ENCODE measurements at regions not wholly inside any gene's neighbourhood (a gene's known extent, or its start where the extent isn't known, plus 50 kb on each side); places are given as distances from the start of the nearest gene placed in this dataset.
"Not testable (repeated sequence)": the region's sequence is repeated elsewhere in the genome, so short reads cannot be mapped to it uniquely, and the experiment has no call there.

GRCh38 chr5:159576902-159577301 lies 246.6 kb upstream of the IL12B start:
- Histone ChIP-seq H3K36me3 (ENCODE audit: insufficient read depth, low read depth, low read length) (no peaks in the 10 kb centered on the region), H3K27me3 (ENCODE audit: insufficient read depth, low read length) (no peaks in the 10 kb centered on the region), H3K4me1 (ENCODE audit: insufficient read depth, low read length) (no peaks in the 10 kb centered on the region; the same call in 1 of the 2 replicates), H3K9me3 (ENCODE audit: insufficient read depth, low read depth, low read length) (no peaks in the 10 kb centered on the region), H3K9ac (ENCODE audit: low read depth, low read length) (no peak overlapping the region), H3K27ac (ENCODE audit: low read length) (no peak overlapping the region), H3K4me3 (ENCODE audit: low read length) (no peak overlapping the region)

GRCh38 chr5:159581502-159582249 lies 251.4 kb upstream of the IL12B start:
- Histone ChIP-seq H3K9ac (ENCODE audit: low read depth, low read length) (no peak overlapping the region), H3K36me3 (ENCODE audit: insufficient read depth, low read depth, low read length) (no peaks in the 10 kb centered on the region), H3K27me3 (ENCODE audit: insufficient read depth, low read length) (no peaks in the 10 kb centered on the region), H3K27ac (ENCODE audit: low read length) (no peak overlapping the region), H3K4me1 (ENCODE audit: insufficient read depth, low read length) (no peaks in the 10 kb centered on the region; the same call in 1 of the 2 replicates), H3K9me3 (ENCODE audit: insufficient read depth, low read depth, low read length) (no peaks in the 10 kb centered on the region), H3K4me3 (ENCODE audit: low read length) (no peak overlapping the region)

GRCh38 chr5:159582756-159583541 lies 252.7 kb upstream of the IL12B start:
- H3K9me3 ChIP-seq (ENCODE audit: insufficient read depth, low read depth, low read length) = no peaks in the 10 kb centered on the region
- H3K4me1 ChIP-seq (ENCODE audit: insufficient read depth, low read length) = no peaks in the 10 kb centered on the region; the same call in 1 of the 2 replicates
- no peak overlapping the region for H3K27ac ChIP-seq (ENCODE audit: low read length)
- no peaks in the 10 kb centered on the region for H3K36me3 ChIP-seq (ENCODE audit: insufficient read depth, low read depth, low read length)
- H3K27me3 ChIP-seq (ENCODE audit: insufficient read depth, low read length) = no peaks in the 10 kb centered on the region
- no peak overlapping the region for H3K4me3 ChIP-seq (ENCODE audit: low read length)
- H3K9ac ChIP-seq (ENCODE audit: low read depth, low read length) = no peak overlapping the region

- Histone ChIP-seq H3K9me3 (ENCODE audit: insufficient read depth, low read depth, low read length) (no peaks in the 10 kb centered on the region), H3K4me1 (ENCODE audit: insufficient read depth, low read length) (no peaks in the 10 kb centered on the region; the same call in 1 of the 2 replicates), H3K4me3 (ENCODE audit: low read length) (no peak overlapping the region), H3K9ac (ENCODE audit: low read depth, low read length) (no peak overlapping the region), H3K27me3 (ENCODE audit: insufficient read depth, low read length) (no peaks in the 10 kb centered on the region), H3K36me3 (ENCODE audit: insufficient read depth, low read depth, low read length) (no peaks in the 10 kb centered on the region), H3K27ac (ENCODE audit: low read length) (no peak overlapping the region)
Observed at GRCh38 chr5:159586921-159587320, 256.6 kb upstream of the IL12B start.

GRCh38 chr5:159588941-159589340 lies 258.7 kb upstream of the IL12B start:
- peaks cover 4% of the 10 kb centered on the region; the same call in 1 of the 2 replicates for H3K4me1 ChIP-seq (ENCODE audit: insufficient read depth, low read length)
- no peak overlapping the region for H3K9ac ChIP-seq (ENCODE audit: low read depth, low read length)
- no peaks in the 10 kb centered on the region for H3K36me3 ChIP-seq (ENCODE audit: insufficient read depth, low read depth, low read length)
- H3K4me3 ChIP-seq (ENCODE audit: low read length) = no peak overlapping the region
- H3K27me3 ChIP-seq (ENCODE audit: insufficient read depth, low read length) = no peaks in the 10 kb centered on the region
- H3K9me3 ChIP-seq (ENCODE audit: insufficient read depth, low read depth, low read length) = no peaks in the 10 kb centered on the region
- no peak overlapping the region for H3K27ac ChIP-seq (ENCODE audit: low read length)

- Histone ChIP-seq H3K9me3 (ENCODE audit: insufficient read depth, low read depth, low read length) (peaks cover 14% of the 10 kb centered on the region), H3K36me3 (ENCODE audit: insufficient read depth, low read depth, low read length) (no peaks in the 10 kb centered on the region), H3K4me1 (ENCODE audit: insufficient read depth, low read length) (peaks cover 4% of the 10 kb centered on the region; the same call in 1 of the 2 replicates), H3K27ac (ENCODE audit: low read length) (no peak overlapping the region), H3K9ac (ENCODE audit: low read depth, low read length) (no peak overlapping the region), H3K27me3 (ENCODE audit: insufficient read depth, low read length) (no peaks in the 10 kb centered on the region), H3K4me3 (ENCODE audit: low read length) (no peak overlapping the region)
Observed at GRCh38 chr5:159593518-159594073, 263.3 kb upstream of the IL12B start.

- H3K9ac ChIP-seq (ENCODE audit: low read depth, low read length); H3K27ac ChIP-seq (ENCODE audit: low read length): not testable (repeated sequence)
Observed at GRCh38 chr5:159595561-159595960, 265.3 kb upstream of the IL12B start.

GRCh38 chr5:159601216-159601615 lies 270.9 kb upstream of the IL12B start:
- H3K9ac ChIP-seq (ENCODE audit: low read depth, low read length) = no peak overlapping the region
- no peak overlapping the region for H3K27ac ChIP-seq (ENCODE audit: low read length)
- no peaks in the 10 kb centered on the region for H3K36me3 ChIP-seq (ENCODE audit: insufficient read depth, low read depth, low read length)
- no peak overlapping the region; the same call in 1 of the 2 replicates for H3K4me3 ChIP-seq (ENCODE audit: low read length)
- no peaks in the 10 kb centered on the region for H3K4me1 ChIP-seq (ENCODE audit: insufficient read depth, low read length)
- peaks cover 24% of the 10 kb centered on the region for H3K9me3 ChIP-seq (ENCODE audit: insufficient read depth, low read depth, low read length)
- H3K27me3 ChIP-seq (ENCODE audit: insufficient read depth, low read length) = no peaks in the 10 kb centered on the region

More at GRCh38 chr5:159595561-159595960, 265.3 kb upstream of the IL12B start:
- H3K36me3 ChIP-seq (ENCODE audit: insufficient read depth, low read depth, low read length); H3K27me3 ChIP-seq (ENCODE audit: insufficient read depth, low read length); H3K4me3 ChIP-seq (ENCODE audit: low read length); H3K4me1 ChIP-seq (ENCODE audit: insufficient read depth, low read length): not testable (repeated sequence)
- H3K9me3 ChIP-seq (ENCODE audit: insufficient read depth, low read depth, low read length) = peaks cover 14% of the 10 kb centered on the region

GRCh38 chr5:159602434-159602833 lies 272.1 kb upstream of the IL12B start:
- Histone ChIP-seq H3K27me3 (ENCODE audit: insufficient read depth, low read length) (no peaks in the 10 kb centered on the region), H3K9me3 (ENCODE audit: insufficient read depth, low read depth, low read length) (peaks cover 16% of the 10 kb centered on the region), H3K27ac (ENCODE audit: low read length) (no peak overlapping the region), H3K4me1 (ENCODE audit: insufficient read depth, low read length) (no peaks in the 10 kb centered on the region), H3K36me3 (ENCODE audit: insufficient read depth, low read depth, low read length) (no peaks in the 10 kb centered on the region), H3K9ac (ENCODE audit: low read depth, low read length) (no peak overlapping the region), H3K4me3 (ENCODE audit: low read length) (no peak overlapping the region)

- Histone ChIP-seq H3K36me3 (ENCODE audit: insufficient read depth, low read depth, low read length) (no peaks in the 10 kb centered on the region), H3K4me3 (ENCODE audit: low read length) (no peak overlapping the region), H3K27me3 (ENCODE audit: insufficient read depth, low read length) (no peaks in the 10 kb centered on the region), H3K4me1 (ENCODE audit: insufficient read depth, low read length) (no peaks in the 10 kb centered on the region), H3K9ac (ENCODE audit: low read depth, low read length) (no peak overlapping the region), H3K27ac (ENCODE audit: low read length) (no peak overlapping the region), H3K9me3 (ENCODE audit: insufficient read depth, low read depth, low read length) (peaks cover 16% of the 10 kb centered on the region)
Observed at GRCh38 chr5:159605585-159605984, 275.3 kb upstream of the IL12B start.

GRCh38 chr5:159609359-159609758 lies 279.1 kb upstream of the IL12B start:
- no peaks in the 10 kb centered on the region for H3K36me3 ChIP-seq (ENCODE audit: insufficient read depth, low read depth, low read length)
- no peak overlapping the region for H3K27ac ChIP-seq (ENCODE audit: low read length)
- H3K9ac ChIP-seq (ENCODE audit: low read depth, low read length) = no peak overlapping the region
- H3K27me3 ChIP-seq (ENCODE audit: insufficient read depth, low read length) = no peaks in the 10 kb centered on the region
- H3K9me3 ChIP-seq (ENCODE audit: insufficient read depth, low read depth, low read length) = no peaks in the 10 kb centered on the region
- H3K4me1 ChIP-seq (ENCODE audit: insufficient read depth, low read length) = no peaks in the 10 kb centered on the region
- no peak overlapping the region for H3K4me3 ChIP-seq (ENCODE audit: low read length)
